Thyroid gland (tissue), 4 donors: ENCODE measurements at regions not wholly inside any gene's neighbourhood (a gene's known extent, or its start where the extent isn't known, plus 50 kb on each side); places are given as distances from the start of the nearest gene placed in this dataset.

Source experiments
- POLR2A ChIP-seq, 2 donors: fragments of 450-650 bp; IDR thresholded peaks; one replicate each; pipeline ENCODE4 v1.6.1; 2017; ENCODE audit warnings: antibody characterized with exemption in 2 of 2, mild to moderate bottlenecking in 2 of 2, moderate library complexity in 1 of 2
- TF ChIP-seq, protein P1 (sequence below), 6 experiments: fragments of 200-600 bp in 3 of 6; fragments of 450-650 bp in 3 of 6; sonication (generic) in 3 of 6; IDR thresholded peaks; one replicate each; pipeline ENCODE4 v1.5.1; 2016 to 2019; ENCODE audit warnings: antibody characterized with exemption in 6 of 6, mild to moderate bottlenecking in 2 of 6, inconsistent platforms in 1 of 6, moderate library complexity in 1 of 6

DNA sequence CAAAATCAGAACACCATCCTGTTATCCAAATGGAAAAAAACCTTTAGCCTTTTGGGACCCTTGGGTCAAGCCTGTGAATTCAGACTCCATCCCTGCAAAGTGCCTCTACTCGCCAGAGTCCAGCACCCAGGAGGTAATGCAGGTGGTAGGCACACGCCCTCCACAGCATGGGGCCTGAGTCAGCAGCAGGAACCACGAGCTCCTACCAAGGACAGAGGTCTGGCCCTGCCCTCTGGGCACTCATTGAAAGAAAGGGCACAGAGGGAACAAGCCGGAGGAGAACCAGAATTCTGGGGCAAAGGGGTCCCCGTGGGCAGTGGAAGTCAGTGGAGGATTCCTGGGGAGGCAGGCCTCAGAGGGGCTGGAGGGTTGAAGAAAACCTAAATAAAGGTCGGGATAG lies 438.1 kb downstream of the NPHP4 start:
- TF ChIP-seq POLR2A (IDR thresholded peaks at IDR 0.05) = no peak
- TF ChIP-seq, protein P1, sequence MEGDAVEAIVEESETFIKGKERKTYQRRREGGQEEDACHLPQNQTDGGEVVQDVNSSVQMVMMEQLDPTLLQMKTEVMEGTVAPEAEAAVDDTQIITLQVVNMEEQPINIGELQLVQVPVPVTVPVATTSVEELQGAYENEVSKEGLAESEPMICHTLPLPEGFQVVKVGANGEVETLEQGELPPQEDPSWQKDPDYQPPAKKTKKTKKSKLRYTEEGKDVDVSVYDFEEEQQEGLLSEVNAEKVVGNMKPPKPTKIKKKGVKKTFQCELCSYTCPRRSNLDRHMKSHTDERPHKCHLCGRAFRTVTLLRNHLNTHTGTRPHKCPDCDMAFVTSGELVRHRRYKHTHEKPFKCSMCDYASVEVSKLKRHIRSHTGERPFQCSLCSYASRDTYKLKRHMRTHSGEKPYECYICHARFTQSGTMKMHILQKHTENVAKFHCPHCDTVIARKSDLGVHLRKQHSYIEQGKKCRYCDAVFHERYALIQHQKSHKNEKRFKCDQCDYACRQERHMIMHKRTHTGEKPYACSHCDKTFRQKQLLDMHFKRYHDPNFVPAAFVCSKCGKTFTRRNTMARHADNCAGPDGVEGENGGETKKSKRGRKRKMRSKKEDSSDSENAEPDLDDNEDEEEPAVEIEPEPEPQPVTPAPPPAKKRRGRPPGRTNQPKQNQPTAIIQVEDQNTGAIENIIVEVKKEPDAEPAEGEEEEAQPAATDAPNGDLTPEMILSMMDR (IDR thresholded peaks at IDR 0.05) = no peak
